PC-9 (cell line): ENCODE measurements at regions not wholly inside any gene's neighbourhood (a gene's known extent, or its start where the extent isn't known, plus 50 kb on each side); places are given as distances from the start of the nearest gene placed in this dataset.

Experiments
- BruUV-seq: library from RNA; stranded (reverse); fragments of 400-500 nt; replicated peaks from 2 replicates; lab custom pipeline; 2021; lab: Mats Ljungman, UMichigan
- CTCF ChIA-PET: fragments of 300-600 bp; sonication (Branson Sonifier 250); formaldehyde crosslinking; loops from one replicate; lab custom pipeline; 2022; ENCODE audit warnings: antibody characterized with exemption; lab: Charles Lee
- POLR2A ChIA-PET: fragments of 300-600 bp; sonication (Branson Sonifier 250); formaldehyde crosslinking; loops from one replicate; lab custom pipeline; 2022; ENCODE audit warnings: antibody characterized with exemption; ENCODE audit not compliant: unreplicated experiment; lab: Charles Lee
- DNase-seq, 2 experiments: peaks; one replicate each; pipeline versions ENCODE4 v3.0.0 to v3.0.0-alpha.2; 2015 to 2022; ENCODE audit warnings: mixed read lengths in 1 of 2
- H2AFZ ChIP-seq: fragments of 200-600 bp; sonication (generic); 2 replicates; pipeline ENCODE4 v1.8.1; 2017; ENCODE audit warnings: antibody characterized with exemption
- H3F3A ChIP-seq: fragments of 200-600 bp; sonication (generic); 2 replicates; pipeline ENCODE4 v1.8.1; 2017; ENCODE audit warnings: antibody characterized with exemption, mild to moderate bottlenecking, low read depth; ENCODE audit not compliant: insufficient read depth
- H3K27ac ChIP-seq: fragments of 200-600 bp; sonication (generic); 2 replicates; pipeline ENCODE4 v1.6.1; 2016; ENCODE audit warnings: mixed run types
- H3K27me3 ChIP-seq: fragments of 200-600 bp; sonication (generic); 2 replicates; pipeline ENCODE4 v1.6.1; 2016; ENCODE audit warnings: low read depth, mixed run types; ENCODE audit not compliant: insufficient read depth
- H3K36me3 ChIP-seq: fragments of 200-600 bp; sonication (generic); 2 replicates; pipeline ENCODE4 v1.6.1; 2016; ENCODE audit warnings: low read depth, mixed run types
- H3K4me1 ChIP-seq: fragments of 200-600 bp; sonication (generic); replicated peaks from 2 replicates; pipeline ENCODE4 v1.6.1; 2016; ENCODE audit warnings: mixed run types; ENCODE audit not compliant: insufficient read depth
- H3K4me2 ChIP-seq: fragments of 200-600 bp; sonication (generic); 2 replicates; pipeline ENCODE4 v1.6.1; 2017; ENCODE audit warnings: mixed run types
- H3K4me3 ChIP-seq: fragments of 200-600 bp; sonication (generic); 2 replicates; pipeline ENCODE4 v1.6.1; 2016; ENCODE audit warnings: mixed run types
- H3K79me2 ChIP-seq: fragments of 200-600 bp; sonication (generic); 2 replicates; pipeline ENCODE4 v1.6.1; 2017; ENCODE audit warnings: low read depth, mixed run types
- H3K9me2 ChIP-seq: fragments of 200-600 bp; sonication (generic); 2 replicates; pipeline ENCODE4 v1.8.1; 2017; ENCODE audit warnings: mild to moderate bottlenecking; ENCODE audit not compliant: insufficient read depth
- H3K9me3 ChIP-seq: fragments of 200-600 bp; sonication (generic); 2 replicates; pipeline ENCODE4 v1.8.1; 2016; ENCODE audit warnings: low read depth; ENCODE audit not compliant: insufficient read depth
- H4K20me1 ChIP-seq: fragments of 200-600 bp; sonication (generic); 2 replicates; pipeline ENCODE4 v1.8.1; 2017; ENCODE audit not compliant: insufficient read depth
- CTCF ChIP-seq: fragments of 200-600 bp; sonication (generic); conservative IDR thresholded peaks from 2 replicates; pipeline ENCODE4 v1.6.1; 2017; ENCODE audit warnings: mixed run types, antibody characterized with exemption, mild to moderate bottlenecking, moderate library complexity
- EZH2 ChIP-seq: fragments of 200-600 bp; sonication (generic); IDR thresholded peaks from 2 replicates; pipeline ENCODE4 v1.8.0; 2017; ENCODE audit warnings: antibody characterized with exemption, low read depth
- intact Hi-C: fragments of 100-400 bp; cut with micrococcal nuclease; formaldehyde crosslinking; loops from one replicate; pipeline ENCODE4 v1.10.0; 2022; ENCODE audit not compliant: unreplicated experiment

DNA sequence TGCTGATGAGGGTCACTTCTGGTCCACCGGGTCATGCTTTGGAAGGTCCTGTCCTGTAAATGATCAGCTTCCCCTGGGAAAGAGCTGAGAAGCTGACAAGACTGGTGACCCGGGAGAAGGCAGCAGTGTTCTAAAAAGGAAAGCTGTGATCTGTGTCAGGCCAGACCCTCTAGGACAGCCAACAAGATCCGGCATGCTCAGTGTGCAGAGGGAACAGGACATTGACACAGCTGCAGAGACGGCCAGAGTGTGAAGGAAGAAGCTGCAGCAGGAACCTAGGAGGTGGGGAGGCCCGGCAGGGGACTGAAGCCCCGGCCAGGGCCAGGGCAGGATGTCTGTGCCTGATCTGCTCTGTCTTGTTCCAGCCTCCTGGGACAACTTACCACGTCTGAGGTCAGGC is 372.7 kb upstream of the ID2 start:
- intact Hi-C loops = no loop called here
- no peaks in the 10 kb centered on the region for H4K20me1 ChIP-seq
- H3K4me3 ChIP-seq = no peak overlapping the region
- no peak overlapping the region for H3K4me2 ChIP-seq
- H3K27ac ChIP-seq = no peak overlapping the region
- BruUV-seq = no TSS peak
- H3K36me3 ChIP-seq = no peaks in the 10 kb centered on the region
- H3K79me2 ChIP-seq = no peaks in the 10 kb centered on the region
- TF ChIP-seq CTCF (no peak), EZH2 (no peak)
- H3K27me3 ChIP-seq = peaks cover 87% of the 10 kb centered on the region
- no peaks in the 10 kb centered on the region for H3K9me3 ChIP-seq
- no peaks in the 10 kb centered on the region for H3K9me2 ChIP-seq
- ChIA-PET CTCF (no interaction called here), POLR2A (no interaction called here)
- H3K4me1 ChIP-seq = no peaks in the 10 kb centered on the region
- no peaks in the 10 kb centered on the region for H3F3A ChIP-seq
- no peak for DNase-seq
- no peak overlapping the region for H2AFZ ChIP-seq

- BruUV-seq = no TSS peak
- Histone ChIP-seq H3K79me2 (no peaks in the 10 kb centered on the region), H2AFZ (no peak overlapping the region), H3K9me2 (no peaks in the 10 kb centered on the region), H3K9me3 (no peaks in the 10 kb centered on the region), H4K20me1 (no peaks in the 10 kb centered on the region), H3K4me1 (no peaks in the 10 kb centered on the region), H3K4me3 (no peak overlapping the region), H3F3A (no peaks in the 10 kb centered on the region), H3K27ac (no peak overlapping the region), H3K36me3 (no peaks in the 10 kb centered on the region), H3K27me3 (peaks cover 84% of the 10 kb centered on the region), H3K4me2 (no peak overlapping the region)
- ChIA-PET CTCF (no interaction called here), POLR2A (no interaction called here)
- no peak for TF ChIP-seq CTCF
- TF ChIP-seq EZH2 = no peak
- intact Hi-C loops = no loop called here
- no peak for DNase-seq
Measured at GRCh38 chr2:8310557-8311455, 371.1 kb upstream of the ID2 start.

DNA sequence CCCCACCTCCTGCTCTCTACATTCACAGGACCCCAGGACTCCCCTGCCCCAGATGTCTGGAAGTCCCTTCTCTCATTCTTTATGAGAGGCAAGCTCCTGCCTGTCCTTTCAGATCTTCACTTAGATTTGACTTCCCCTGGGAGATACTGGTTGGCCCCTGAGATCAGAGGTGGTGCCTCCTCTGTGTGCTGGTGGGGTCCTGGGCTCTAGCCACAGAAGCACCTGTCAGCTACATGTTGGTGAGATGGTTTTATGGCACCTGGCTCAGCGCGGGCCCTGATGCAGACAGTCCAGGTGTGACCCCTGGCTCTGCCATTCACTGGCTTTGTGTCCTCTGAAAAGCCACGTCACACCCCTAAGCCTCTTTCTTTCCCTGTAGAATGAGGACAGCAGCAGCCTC is 369.6 kb upstream of the ID2 start:
- DNase-seq = no peak
- H3K4me3 ChIP-seq = no peak overlapping the region
- H2AFZ ChIP-seq = no peak overlapping the region
- H3K36me3 ChIP-seq = no peaks in the 10 kb centered on the region
- no peak overlapping the region for H3K4me2 ChIP-seq
- no peaks in the 10 kb centered on the region for H4K20me1 ChIP-seq
- peaks cover 73% of the 10 kb centered on the region for H3K27me3 ChIP-seq
- POLR2A ChIA-PET = no interaction called here
- TF ChIP-seq EZH2 (no peak), CTCF (no peak)
- no peaks in the 10 kb centered on the region for H3K4me1 ChIP-seq
- no peaks in the 10 kb centered on the region for H3K9me2 ChIP-seq
- no TSS peak for BruUV-seq
- CTCF ChIA-PET = no interaction called here
- H3K79me2 ChIP-seq = no peaks in the 10 kb centered on the region
- H3F3A ChIP-seq = no peaks in the 10 kb centered on the region
- intact Hi-C loops = no loop called here
- no peaks in the 10 kb centered on the region for H3K9me3 ChIP-seq
- H3K27ac ChIP-seq = no peak overlapping the region
